GM23338 (cell line): ENCODE measurements at regions not wholly inside any gene's neighbourhood (a gene's known extent, or its start where the extent isn't known, plus 50 kb on each side); places are given as distances from the start of the nearest gene placed in this dataset.

Experiments used
- ATAC-seq: fragments of 200-7000 bp; cut with Tn5 transposase; 3 replicates; pipeline ENCODE4 v1.9.1; 2020
- DNase-seq: peaks from one replicate; pipeline ENCODE4 v3.0.0-alpha.2; 2015; ENCODE audit warnings: low spot score
- H2AFZ ChIP-seq: fragments of 200-600 bp; sonication (generic); 2 replicates; pipeline ENCODE4 v1.8.0; 2016; ENCODE audit warnings: antibody characterized with exemption, mild to moderate bottlenecking, moderate library complexity
- H3F3A ChIP-seq: fragments of 200-600 bp; sonication (generic); replicated peaks from 2 replicates; pipeline ENCODE4 v1.8.0; 2017; ENCODE audit warnings: antibody characterized with exemption, mixed run types, low read depth
- H3K27ac ChIP-seq: fragments of 200-600 bp; sonication (generic); 2 replicates; pipeline ENCODE4 v1.6.1; 2016; ENCODE audit warnings: low read depth
- H3K27me3 ChIP-seq: fragments of 200-600 bp; sonication (generic); 2 replicates; pipeline ENCODE4 v1.8.0; 2016; ENCODE audit warnings: mild to moderate bottlenecking, mixed run types, moderate library complexity; ENCODE audit not compliant: insufficient read depth
- H3K36me3 ChIP-seq: fragments of 200-600 bp; sonication (generic); 2 replicates; pipeline ENCODE4 v1.8.0; 2016; ENCODE audit warnings: mild to moderate bottlenecking; ENCODE audit not compliant: insufficient read depth
- H3K4me1 ChIP-seq: fragments of 200-600 bp; sonication (generic); 2 replicates; pipeline ENCODE4 v1.8.0; 2016; ENCODE audit warnings: mild to moderate bottlenecking, moderate library complexity; ENCODE audit not compliant: insufficient read depth
- H3K4me2 ChIP-seq: fragments of 200-600 bp; sonication (generic); 2 replicates; pipeline ENCODE4 v1.7.1; 2017; ENCODE audit warnings: mixed run types
- H3K4me3 ChIP-seq: fragments of 200-600 bp; sonication (generic); 2 replicates; pipeline ENCODE4 v1.6.1; 2016; ENCODE audit warnings: mixed run types
- H3K79me2 ChIP-seq: fragments of 200-600 bp; sonication (generic); replicated peaks from 2 replicates; pipeline ENCODE4 v1.8.0; 2017; ENCODE audit warnings: mild to moderate bottlenecking; ENCODE audit not compliant: insufficient read depth
- H3K9me2 ChIP-seq: fragments of 200-600 bp; sonication (generic); 2 replicates; pipeline ENCODE4 v1.8.0; 2017; ENCODE audit not compliant: insufficient read depth
- H4K20me1 ChIP-seq: fragments of 200-600 bp; sonication (generic); replicated peaks from 2 replicates; pipeline ENCODE4 v1.8.0; 2017; ENCODE audit warnings: mild to moderate bottlenecking; ENCODE audit not compliant: insufficient read depth
- H3K27ac Mint-ChIP-seq: 2 replicates; pipeline ENCODE4 v1.8.0; 2020; ENCODE audit warnings: inconsistent platforms, mild to moderate bottlenecking, moderate library complexity, mixed read lengths
- H3K27me3 Mint-ChIP-seq: 3 replicates; pipeline ENCODE4 v1.8.0; 2022; ENCODE audit warnings: low read depth, mild to moderate bottlenecking, moderate library complexity, mixed read lengths, inconsistent platforms; ENCODE audit not compliant: insufficient read depth, poor library complexity
- H3K36me3 Mint-ChIP-seq: 3 replicates; pipeline ENCODE4 v1.8.0; 2021; ENCODE audit warnings: low read depth, mild to moderate bottlenecking, inconsistent platforms, moderate library complexity, mixed read lengths
- H3K4me1 Mint-ChIP-seq: 3 replicates; pipeline ENCODE4 v1.8.0; 2020; ENCODE audit warnings: mild to moderate bottlenecking, inconsistent platforms, mixed read lengths
- H3K4me3 Mint-ChIP-seq: 3 replicates; pipeline ENCODE4 v1.8.0; 2021; ENCODE audit warnings: moderate library complexity, mild to moderate bottlenecking, inconsistent platforms, mixed read lengths
- H3K9me3 Mint-ChIP-seq: 3 replicates; pipeline ENCODE4 v1.8.0; 2020; ENCODE audit warnings: moderate library complexity, mild to moderate bottlenecking, inconsistent platforms, mixed read lengths
- CREB1 ChIP-seq: fragments of 250-450 bp; sonication (Bioruptor Pico); IDR thresholded peaks from 2 replicates; pipeline ENCODE4 v1.5.0; 2020; ENCODE audit warnings: low read depth, mild to moderate bottlenecking, moderate library complexity
- EZH2 ChIP-seq: fragments of 200-600 bp; sonication (generic); IDR thresholded peaks from one replicate; pipeline ENCODE4 v1.8.0; 2017; ENCODE audit warnings: antibody characterized with exemption, mild to moderate bottlenecking, low read depth; ENCODE audit not compliant: unreplicated experiment
- JUNB ChIP-seq: IDR thresholded peaks from one replicate; pipeline ENCODE4 v1.6.1; 2016; ENCODE audit warnings: antibody characterized with exemption; ENCODE audit not compliant: unreplicated experiment
- NANOG ChIP-seq: IDR thresholded peaks from 2 replicates; pipeline ENCODE4 v1.6.1; 2016; ENCODE audit warnings: antibody characterized with exemption, borderline replicate concordance
- POLR2AphosphoS5 ChIP-seq: IDR thresholded peaks from 2 replicates; pipeline ENCODE4 v1.6.1; 2016; ENCODE audit warnings: antibody characterized with exemption, low read depth
- REST ChIP-seq: IDR thresholded peaks from one replicate; pipeline ENCODE4 v1.6.1; 2018; ENCODE audit warnings: antibody characterized with exemption; ENCODE audit not compliant: unreplicated experiment
- STAT1 ChIP-seq: IDR thresholded peaks from one replicate; pipeline ENCODE4 v1.6.1; 2016; ENCODE audit warnings: antibody characterized with exemption; ENCODE audit not compliant: unreplicated experiment
- ZNF462 ChIP-seq: fragments of 250-450 bp; sonication (Bioruptor Pico); IDR thresholded peaks from 2 replicates; pipeline ENCODE4 v1.5.0; 2020; ENCODE audit warnings: mild to moderate bottlenecking, moderate library complexity

- no peaks in the 10 kb centered on the region; the same call in 2 of the 3 replicates for H3K9me3 Mint-ChIP-seq
These were observed 192.4 kb upstream of the RPL34 start for GRCh38 chr4:108427946-108428485.

More at GRCh38 chr4:108427946-108428485, 192.4 kb upstream of the RPL34 start:
- no peaks in the 10 kb centered on the region for H3K4me1 ChIP-seq
- no peak overlapping the region for H3K27ac ChIP-seq
- H3K36me3 ChIP-seq = no peaks in the 10 kb centered on the region; the same call in 1 of the 2 replicates
- no peak for ATAC-seq
- H3K9me2 ChIP-seq = no peaks in the 10 kb centered on the region
- H3K4me3 ChIP-seq = no peak overlapping the region
- Mint-ChIP-seq H3K27me3 (peaks cover 2% of the 10 kb centered on the region), H3K27ac (no peak overlapping the region), H3K4me1 (peaks cover 3% of the 10 kb centered on the region; the same call in 1 of the 3 replicates), H3K36me3 (no peaks in the 10 kb centered on the region), H3K4me3 (no peak overlapping the region)
- H3F3A ChIP-seq = no peaks in the 10 kb centered on the region
- TF ChIP-seq POLR2AphosphoS5 = no peak
- TF ChIP-seq EZH2 = no peak
- TF ChIP-seq JUNB = no peak
- TF ChIP-seq CREB1 (CRISPR knock-in tag) = no peak
- no peak for TF ChIP-seq NANOG
- no peak for TF ChIP-seq STAT1
- TF ChIP-seq ZNF462 (CRISPR knock-in tag) = no peak
- TF ChIP-seq REST = no peak
- H3K79me2 ChIP-seq = no peaks in the 10 kb centered on the region
- H2AFZ ChIP-seq = no peak overlapping the region
- H3K27me3 ChIP-seq = no peaks in the 10 kb centered on the region
- no peak for DNase-seq
- no peak overlapping the region for H3K4me2 ChIP-seq
- no peaks in the 10 kb centered on the region; the same call in 1 of the 2 replicates for H4K20me1 ChIP-seq
